ENCODE measurements at regions not wholly inside any gene's neighbourhood (a gene's known extent, or its start where the extent isn't known, plus 50 kb on each side); places are given as distances from the start of the nearest gene placed in this dataset.

DNA sequence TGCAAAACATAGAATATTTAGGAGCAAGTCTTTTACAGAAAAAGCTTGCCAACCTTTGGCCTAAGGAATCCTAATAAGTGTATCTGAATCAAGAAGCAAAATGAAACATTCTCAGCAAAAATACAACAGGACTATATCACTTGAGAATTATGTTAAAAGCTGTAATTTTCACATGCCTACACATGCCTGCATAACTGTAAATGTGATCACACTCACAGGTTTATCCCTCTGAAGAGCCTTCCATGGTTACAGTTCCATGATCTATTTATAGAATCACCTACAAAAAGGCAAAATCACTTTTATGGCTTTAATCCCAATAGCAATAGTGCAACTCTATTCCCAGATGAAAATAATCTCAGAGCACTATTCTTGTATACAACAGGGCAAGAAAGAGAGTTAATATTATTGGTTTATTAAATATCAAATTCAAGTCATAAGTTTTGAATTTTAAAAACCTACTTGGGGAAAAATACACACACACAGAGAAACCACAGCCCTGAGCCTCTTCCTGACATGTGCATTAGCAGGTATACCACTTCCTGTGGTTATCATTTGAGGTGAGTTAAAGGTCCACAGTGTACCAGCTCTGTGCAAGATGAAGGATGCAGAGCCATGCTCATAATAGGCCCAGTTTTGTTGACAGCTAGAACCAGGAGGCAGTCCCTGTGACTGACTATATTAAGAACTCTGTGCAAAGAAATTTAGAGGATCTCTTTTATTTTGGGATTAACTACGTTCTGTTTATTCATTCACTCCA lies 252.5 kb upstream of the TGFBR2 start:
- H3K36me3 Mint-ChIP-seq (ENCODE audit: low read depth): no peaks in the 10 kb centered on the region
- DNase-seq: peak; percentile 36
- peaks cover 2% of the 10 kb centered on the region for H3K27me3 Mint-ChIP-seq
- ATAC-seq: peak; percentile 99
- H3K4me3 Mint-ChIP-seq: peak overlapping the region; percentile 51
- H3K4me1 Mint-ChIP-seq: peaks cover 86% of the 10 kb centered on the region
- H3K9me3 Mint-ChIP-seq: no peaks in the 10 kb centered on the region
- peak overlapping the region; percentile 86 for H3K27ac Mint-ChIP-seq

DNA sequence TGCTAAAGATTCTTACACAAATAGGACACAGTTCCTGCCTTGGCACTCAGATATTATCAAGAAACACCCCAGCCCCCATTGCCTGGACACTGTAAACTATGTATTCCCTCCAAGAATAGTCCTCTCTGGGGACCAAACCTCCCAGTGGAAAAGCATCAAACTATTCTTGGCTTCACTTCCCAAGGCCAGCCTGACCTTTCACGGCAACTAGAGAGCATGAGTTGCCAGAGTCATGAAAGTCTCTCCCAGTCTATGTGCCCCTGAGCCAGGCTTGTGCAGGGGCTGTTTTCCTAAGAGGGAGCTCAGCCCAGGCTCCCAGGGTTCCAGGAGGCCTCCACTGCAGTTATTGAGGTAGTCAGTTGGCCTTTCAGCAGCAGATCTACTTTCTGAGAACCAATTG lies 251.9 kb upstream of the TGFBR2 start:
- Mint-ChIP-seq H3K27ac (peak overlapping the region; percentile 86), H3K4me1 (peaks cover 80% of the 10 kb centered on the region), H3K27me3 (peaks cover 2% of the 10 kb centered on the region), H3K9me3 (no peaks in the 10 kb centered on the region), H3K4me3 (no peak overlapping the region), H3K36me3 (ENCODE audit: low read depth) (no peaks in the 10 kb centered on the region)
- DNase-seq (no peak), ATAC-seq (no peak)

DNA sequence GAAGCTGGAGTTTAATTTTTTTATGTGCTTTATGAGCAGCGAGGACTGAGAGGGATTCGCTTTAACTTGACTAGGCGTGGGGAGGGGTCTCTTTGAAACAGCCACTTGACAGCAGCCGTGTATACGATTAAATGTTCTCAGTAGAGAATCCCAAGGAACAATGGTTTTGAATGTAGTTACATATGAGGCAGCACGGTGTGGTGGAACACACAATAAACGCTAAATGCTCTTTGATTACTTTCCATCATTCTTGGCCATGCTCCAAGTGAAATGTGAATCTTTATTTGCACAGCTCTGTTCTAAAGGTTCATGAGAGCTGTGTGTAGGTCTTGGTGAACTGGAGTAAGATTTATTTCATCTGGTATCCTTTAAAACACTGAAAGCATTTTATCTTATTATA lies 251.4 kb upstream of the TGFBR2 start:
- Mint-ChIP-seq H3K27ac (no peak overlapping the region), H3K36me3 (ENCODE audit: low read depth) (no peaks in the 10 kb centered on the region), H3K9me3 (no peaks in the 10 kb centered on the region), H3K4me3 (no peak overlapping the region), H3K27me3 (peaks cover 2% of the 10 kb centered on the region), H3K4me1 (peaks cover 75% of the 10 kb centered on the region)
- no peak for ATAC-seq
- no peak for DNase-seq

DNA sequence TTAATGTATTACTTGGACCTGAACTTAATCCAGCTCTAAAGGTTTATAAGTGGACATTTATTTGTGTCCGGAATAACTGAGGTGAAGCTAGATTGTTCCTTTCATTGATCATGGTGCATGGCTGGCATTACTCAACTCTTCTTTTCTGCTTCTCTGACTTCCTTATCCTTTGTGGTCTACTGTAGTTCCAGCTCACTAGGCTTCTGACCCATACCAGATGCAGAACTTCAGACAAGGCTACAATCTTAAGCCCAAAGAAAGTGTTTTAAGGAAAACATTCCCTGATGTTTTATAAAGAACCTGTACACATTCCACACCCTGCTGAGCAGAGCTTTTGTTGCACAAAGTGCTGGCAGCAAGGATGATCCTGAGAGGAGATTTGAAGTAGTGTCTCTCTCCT lies 250.8 kb upstream of the TGFBR2 start:
- no peaks in the 10 kb centered on the region for H3K36me3 Mint-ChIP-seq (ENCODE audit: low read depth)
- H3K4me1 Mint-ChIP-seq: peaks cover 68% of the 10 kb centered on the region
- no peak overlapping the region for H3K4me3 Mint-ChIP-seq
- H3K9me3 Mint-ChIP-seq: no peaks in the 10 kb centered on the region
- no peak overlapping the region for H3K27ac Mint-ChIP-seq
- no peak for ATAC-seq
- H3K27me3 Mint-ChIP-seq: peaks cover 2% of the 10 kb centered on the region
- DNase-seq: no peak

DNA sequence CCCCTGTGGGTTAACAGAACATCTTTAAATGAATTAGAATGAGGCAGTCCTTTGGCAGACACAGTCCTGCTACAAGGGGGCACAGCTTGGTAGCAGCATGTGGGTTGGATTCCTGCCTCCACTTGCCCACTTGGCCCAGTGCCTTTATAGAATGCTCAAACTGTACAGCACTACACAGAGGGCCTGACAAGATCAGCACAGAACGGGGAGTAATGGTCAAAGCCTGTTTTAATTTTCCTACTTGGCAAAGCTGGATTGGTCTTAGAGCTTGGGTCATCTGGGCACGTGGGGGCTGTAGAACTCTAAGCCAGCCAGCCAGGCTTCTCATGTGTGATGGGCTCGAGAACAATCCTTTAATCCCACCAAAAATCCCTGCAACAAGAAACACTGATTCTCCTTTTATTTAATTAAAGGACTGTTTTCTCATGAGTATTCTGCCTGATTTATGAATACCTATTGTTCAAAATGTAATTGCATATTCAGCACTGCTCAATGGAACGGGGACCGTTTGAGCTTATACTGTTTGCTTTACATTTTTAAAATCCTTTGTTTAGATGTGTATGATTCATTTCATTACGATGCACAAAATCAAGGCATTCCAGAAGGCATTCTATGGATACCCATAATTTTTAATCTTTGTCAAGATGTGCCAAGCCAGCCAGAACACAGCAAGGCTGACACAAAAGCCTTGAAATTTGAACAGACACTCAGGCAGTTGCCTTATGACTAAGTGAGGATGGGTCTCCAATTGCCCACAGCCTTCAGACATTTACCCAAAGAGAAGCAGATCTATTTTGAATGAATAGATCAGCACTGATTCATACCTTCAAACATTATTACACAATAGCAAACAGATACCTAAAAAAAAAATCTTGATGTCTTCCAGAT lies 249.3 kb upstream of the TGFBR2 start:
- Mint-ChIP-seq H3K4me1 (peaks cover 54% of the 10 kb centered on the region), H3K27ac (no peak overlapping the region), H3K36me3 (ENCODE audit: low read depth) (no peaks in the 10 kb centered on the region), H3K4me3 (no peak overlapping the region), H3K27me3 (peaks cover 2% of the 10 kb centered on the region), H3K9me3 (no peaks in the 10 kb centered on the region)
- no peak for ATAC-seq
- DNase-seq: no peak

DNA sequence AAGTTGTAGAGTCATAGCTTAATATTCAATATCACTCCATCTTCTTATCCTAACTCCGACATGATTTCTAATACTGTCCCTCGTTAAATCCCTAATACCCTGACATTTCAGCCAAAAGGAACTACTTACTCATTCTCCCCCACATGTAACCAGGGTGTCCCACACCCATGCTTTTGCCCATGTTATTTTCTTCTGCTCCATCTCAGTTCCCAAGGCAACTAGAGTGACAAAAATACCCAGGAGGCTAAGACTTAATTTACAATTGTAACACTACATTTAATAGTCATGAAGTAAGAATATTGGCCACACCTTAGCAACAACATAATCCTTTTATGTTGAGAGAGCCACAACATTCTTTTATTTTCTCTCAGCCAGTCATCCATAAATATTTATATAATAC lies 248.5 kb upstream of the TGFBR2 start:
- DNase-seq (no peak), ATAC-seq (no peak)
- Mint-ChIP-seq H3K27me3 (peaks cover 2% of the 10 kb centered on the region), H3K4me3 (no peak overlapping the region), H3K9me3 (no peaks in the 10 kb centered on the region), H3K4me1 (peaks cover 46% of the 10 kb centered on the region), H3K27ac (no peak overlapping the region), H3K36me3 (ENCODE audit: low read depth) (no peaks in the 10 kb centered on the region)

DNA sequence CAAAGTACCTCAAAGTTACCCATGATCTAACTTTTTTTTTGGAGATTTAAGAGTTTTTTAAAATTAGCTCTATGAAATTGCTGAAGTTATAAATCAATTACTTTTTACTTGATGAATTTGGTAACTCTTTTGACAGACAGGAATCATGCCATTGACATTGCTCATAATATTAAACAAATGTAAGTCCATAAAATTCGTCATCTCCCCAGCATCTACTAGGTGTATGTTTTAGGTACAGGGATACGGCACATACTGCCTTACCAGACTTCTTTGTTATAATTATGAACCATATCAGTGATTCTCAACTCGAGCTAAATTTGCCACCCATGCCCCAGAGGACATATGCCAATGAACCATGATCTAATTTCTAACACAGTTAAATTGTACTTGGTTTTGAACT lies 247.5 kb upstream of the TGFBR2 start:
- no peaks in the 10 kb centered on the region for H3K36me3 Mint-ChIP-seq (ENCODE audit: low read depth)
- H3K9me3 Mint-ChIP-seq: no peaks in the 10 kb centered on the region
- no peak overlapping the region for H3K4me3 Mint-ChIP-seq
- ATAC-seq: no peak
- no peak for DNase-seq
- peaks cover 39% of the 10 kb centered on the region for H3K4me1 Mint-ChIP-seq
- peaks cover 2% of the 10 kb centered on the region for H3K27me3 Mint-ChIP-seq
- H3K27ac Mint-ChIP-seq: no peak overlapping the region

DNA sequence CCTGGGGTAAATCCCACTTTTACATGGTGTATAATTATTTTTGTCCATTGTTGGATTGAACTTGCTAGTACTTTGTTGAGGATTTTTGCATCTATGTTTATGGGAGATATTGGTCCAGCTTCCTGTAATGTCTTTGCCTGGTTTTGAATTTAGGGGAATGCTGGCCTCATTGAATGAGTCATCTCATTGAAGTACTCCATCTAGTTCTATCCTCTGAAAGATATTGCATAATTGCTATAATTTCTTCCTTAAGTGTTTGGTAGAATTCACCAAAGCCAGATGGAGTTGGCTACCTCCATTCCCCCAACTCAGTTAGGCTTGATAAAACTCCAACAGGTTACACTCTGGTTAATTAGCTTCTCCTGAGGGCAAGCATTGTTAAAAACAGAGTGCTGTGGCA lies 237.4 kb upstream of the TGFBR2 start:
- H3K4me1 Mint-ChIP-seq: no peaks in the 10 kb centered on the region
- ATAC-seq (no peak), DNase-seq (no peak)
- no peaks in the 10 kb centered on the region for H3K27me3 Mint-ChIP-seq
- H3K27ac Mint-ChIP-seq: no peak overlapping the region
- no peaks in the 10 kb centered on the region for H3K36me3 Mint-ChIP-seq (ENCODE audit: low read depth)
- H3K9me3 Mint-ChIP-seq: peaks cover 5% of the 10 kb centered on the region
- no peak overlapping the region for H3K4me3 Mint-ChIP-seq

DNA sequence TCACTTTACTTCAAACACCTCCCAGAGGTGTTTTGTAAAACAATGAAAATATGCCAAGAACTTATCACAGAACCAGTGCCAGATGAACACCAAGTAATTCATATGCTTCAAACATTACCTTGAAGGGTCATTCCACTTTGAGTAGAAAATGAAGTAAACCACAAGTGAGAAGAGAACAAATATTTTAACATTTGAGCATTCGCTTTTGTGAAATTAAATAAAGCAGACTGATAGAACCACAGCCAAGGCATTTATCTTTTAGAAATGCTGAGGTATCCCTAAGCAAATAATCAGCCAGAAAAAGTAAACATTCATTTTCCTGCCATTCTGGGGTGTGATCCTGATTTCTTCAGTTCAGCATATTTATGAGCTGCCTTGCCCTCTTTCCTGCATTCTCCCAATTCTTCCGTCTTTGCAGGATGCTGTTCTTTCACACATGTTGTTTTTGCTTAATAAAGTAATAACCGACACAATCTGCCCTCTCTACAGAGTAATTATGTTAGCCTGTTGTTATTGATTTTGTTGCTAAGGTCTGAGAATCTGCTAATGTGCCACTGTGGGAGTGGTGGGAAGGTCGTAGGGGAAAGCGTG lies 235.6 kb upstream of the TGFBR2 start:
- Mint-ChIP-seq H3K4me1 (no peaks in the 10 kb centered on the region), H3K9me3 (peaks cover 5% of the 10 kb centered on the region), H3K4me3 (no peak overlapping the region), H3K27me3 (no peaks in the 10 kb centered on the region), H3K27ac (no peak overlapping the region), H3K36me3 (ENCODE audit: low read depth) (no peaks in the 10 kb centered on the region)
- DNase-seq (no peak), ATAC-seq (no peak)

DNA sequence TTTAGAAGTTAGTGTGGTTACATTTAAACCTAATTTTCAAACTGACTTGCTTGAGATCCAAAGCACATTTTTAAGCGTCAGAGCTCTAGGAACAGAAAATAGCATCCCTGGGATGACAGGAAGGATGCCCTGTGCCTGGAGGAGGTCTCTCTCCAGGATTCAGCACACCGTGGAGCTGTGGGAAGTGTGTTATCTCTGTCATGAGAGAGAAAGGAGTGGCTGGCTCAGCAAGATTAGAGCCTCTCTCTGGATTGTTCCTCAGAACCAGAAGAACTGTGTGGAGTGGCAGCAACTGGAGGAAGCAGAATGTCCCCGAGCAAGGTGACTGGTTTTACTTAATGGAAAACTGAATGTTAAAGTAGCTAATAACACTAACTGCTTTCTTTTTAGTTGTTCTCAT lies 233.6 kb upstream of the TGFBR2 start:
- peaks cover 4% of the 10 kb centered on the region for H3K9me3 Mint-ChIP-seq
- H3K27me3 Mint-ChIP-seq: no peaks in the 10 kb centered on the region
- H3K36me3 Mint-ChIP-seq (ENCODE audit: low read depth): no peaks in the 10 kb centered on the region
- H3K27ac Mint-ChIP-seq: no peak overlapping the region
- DNase-seq (no peak), ATAC-seq (no peak)
- H3K4me1 Mint-ChIP-seq: no peaks in the 10 kb centered on the region
- H3K4me3 Mint-ChIP-seq: no peak overlapping the region

DNA sequence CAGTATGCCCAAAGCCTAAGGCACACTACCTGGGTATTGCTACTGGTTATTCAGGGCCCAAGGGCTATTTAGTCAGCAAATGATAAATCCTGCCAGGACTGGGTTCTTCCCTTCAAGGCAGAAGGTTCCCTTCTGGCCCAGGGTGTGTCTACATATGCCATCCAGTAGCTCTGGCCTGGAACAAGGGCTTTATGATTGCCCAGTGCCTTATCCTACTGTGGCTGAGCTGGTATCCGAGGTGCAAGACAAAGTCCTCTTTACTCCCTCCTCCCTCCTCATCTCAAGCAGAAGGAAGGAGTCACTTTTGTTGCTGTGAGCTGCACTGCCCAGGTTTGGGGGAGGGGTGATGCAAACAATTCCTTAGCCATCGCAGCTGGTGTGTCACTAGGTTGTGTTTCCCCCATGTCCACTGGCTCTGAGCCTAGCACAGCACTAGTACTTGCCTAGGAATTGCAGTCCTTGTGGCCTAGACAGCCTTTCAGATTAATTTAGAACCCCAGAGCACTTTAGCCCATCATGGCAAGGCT lies 221.8 kb upstream of the TGFBR2 start:
- Mint-ChIP-seq H3K4me3 (no peak overlapping the region), H3K36me3 (ENCODE audit: low read depth) (peaks cover 14% of the 10 kb centered on the region), H3K27ac (no peak overlapping the region), H3K4me1 (no peaks in the 10 kb centered on the region), H3K9me3 (peaks cover 19% of the 10 kb centered on the region), H3K27me3 (no peaks in the 10 kb centered on the region)
- ATAC-seq (no peak), DNase-seq (no peak)

DNA sequence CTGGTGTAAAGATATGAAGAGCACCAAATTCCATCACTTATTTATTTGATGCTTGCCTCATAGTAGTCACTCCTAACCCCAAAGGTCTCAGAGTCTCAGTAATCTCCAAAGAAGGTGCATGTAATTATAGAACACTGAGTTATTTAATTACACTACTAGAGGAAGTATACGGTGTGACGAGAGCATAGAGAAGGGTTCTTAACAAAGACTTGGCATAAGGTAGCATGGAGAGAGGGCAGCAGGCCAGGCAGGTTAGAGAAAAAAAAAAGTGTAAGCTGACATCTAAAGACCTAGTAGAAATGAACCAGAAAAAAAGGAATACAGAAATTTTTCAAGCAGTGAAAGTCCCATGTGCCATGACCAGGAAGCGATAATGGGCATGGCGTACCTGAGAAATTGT lies 213.3 kb upstream of the TGFBR2 start:
- H3K9me3 Mint-ChIP-seq: peaks cover 10% of the 10 kb centered on the region
- ATAC-seq (no peak), DNase-seq (no peak)
- H3K4me3 Mint-ChIP-seq: no peak overlapping the region
- H3K36me3 Mint-ChIP-seq (ENCODE audit: low read depth): peaks cover 3% of the 10 kb centered on the region
- no peaks in the 10 kb centered on the region for H3K4me1 Mint-ChIP-seq
- no peaks in the 10 kb centered on the region for H3K27me3 Mint-ChIP-seq
- H3K27ac Mint-ChIP-seq: no peak overlapping the region

DNA sequence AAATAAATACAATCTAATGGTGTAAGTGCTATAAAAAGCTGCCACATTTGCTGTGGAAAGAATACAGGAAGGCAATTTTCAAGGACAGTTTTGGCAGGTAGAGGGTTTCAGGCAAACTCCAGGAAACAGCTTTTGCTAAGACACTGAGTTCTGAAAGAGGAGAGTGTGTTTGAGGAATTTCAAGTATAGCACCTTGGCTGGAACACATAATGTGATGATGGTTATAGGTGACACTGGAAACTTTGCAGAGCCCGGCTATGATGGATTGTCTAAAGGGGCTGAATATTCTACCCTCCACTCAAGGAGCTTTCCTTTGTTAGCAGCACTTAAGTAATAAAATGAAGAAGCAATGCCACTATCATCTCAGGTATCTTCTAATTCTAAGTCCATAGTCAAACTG lies 209.4 kb upstream of the TGFBR2 start:
- Mint-ChIP-seq H3K4me3 (no peak overlapping the region), H3K9me3 (peaks cover 3% of the 10 kb centered on the region)

DNA sequence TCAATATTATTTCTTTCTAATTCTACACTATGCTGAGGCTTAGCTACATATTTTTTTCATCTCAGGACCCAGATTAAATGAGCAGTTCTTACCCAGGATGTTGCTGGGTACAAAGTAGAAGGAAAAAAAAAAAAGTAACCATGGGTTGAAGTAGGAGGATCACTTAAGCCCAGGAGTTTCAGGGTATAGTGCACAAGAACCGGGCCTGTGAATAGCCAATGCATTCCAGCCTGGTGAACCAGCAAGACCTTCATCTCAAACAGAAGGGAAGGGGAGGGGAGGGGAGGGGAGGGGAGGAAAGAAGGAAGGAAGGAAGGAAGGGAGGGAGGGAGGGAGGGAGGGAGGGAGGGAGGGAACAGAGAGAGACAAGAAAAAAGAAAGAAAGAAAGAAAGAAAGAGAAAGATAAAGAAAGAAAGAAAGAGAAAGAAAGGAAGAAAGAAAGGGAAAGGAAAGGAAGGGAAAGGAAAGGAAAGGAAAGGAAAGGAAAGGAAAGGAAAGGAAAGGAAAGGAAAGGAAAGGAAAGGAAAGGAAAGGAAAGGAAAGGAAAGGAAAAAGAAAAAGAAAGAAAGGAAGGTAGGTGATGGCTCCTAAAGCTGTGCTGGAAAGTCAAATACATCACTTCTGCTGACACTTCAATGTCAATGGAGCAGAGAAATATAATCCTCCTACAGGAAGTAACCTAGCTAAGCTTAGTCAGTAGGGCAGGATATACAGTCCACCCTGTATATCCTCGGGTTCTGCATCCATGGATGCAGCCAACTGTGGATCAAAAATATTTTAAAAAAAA lies 206.8 kb upstream of the TGFBR2 start:
- Mint-ChIP-seq H3K27ac (no peak overlapping the region), H3K9me3 (peaks cover 3% of the 10 kb centered on the region), H3K27me3 (no peaks in the 10 kb centered on the region), H3K4me1 (peaks cover 9% of the 10 kb centered on the region), H3K4me3 (no peak overlapping the region), H3K36me3 (ENCODE audit: low read depth) (peaks cover 1% of the 10 kb centered on the region)
- ATAC-seq (no peak), DNase-seq (no peak)

More for the DNA sequence above, 209.4 kb upstream of the TGFBR2 start:
- H3K27ac Mint-ChIP-seq: no peak overlapping the region
- DNase-seq (no peak), ATAC-seq (no peak)
- H3K4me1 Mint-ChIP-seq: peaks cover 9% of the 10 kb centered on the region
- H3K36me3 Mint-ChIP-seq (ENCODE audit: low read depth): peaks cover 3% of the 10 kb centered on the region
- H3K27me3 Mint-ChIP-seq: no peaks in the 10 kb centered on the region

All from activated naive CD8-positive, alpha-beta T cell treated with anti-CD3 and anti-CD28 coated beads, Interleukin-2, amount 50 U/mL, for 24 hours (primary cell).